ENCODE measurements at regions not wholly inside any gene's neighbourhood (a gene's known extent, or its start where the extent isn't known, plus 50 kb on each side); places are given as distances from the start of the nearest gene placed in this dataset.

DNA sequence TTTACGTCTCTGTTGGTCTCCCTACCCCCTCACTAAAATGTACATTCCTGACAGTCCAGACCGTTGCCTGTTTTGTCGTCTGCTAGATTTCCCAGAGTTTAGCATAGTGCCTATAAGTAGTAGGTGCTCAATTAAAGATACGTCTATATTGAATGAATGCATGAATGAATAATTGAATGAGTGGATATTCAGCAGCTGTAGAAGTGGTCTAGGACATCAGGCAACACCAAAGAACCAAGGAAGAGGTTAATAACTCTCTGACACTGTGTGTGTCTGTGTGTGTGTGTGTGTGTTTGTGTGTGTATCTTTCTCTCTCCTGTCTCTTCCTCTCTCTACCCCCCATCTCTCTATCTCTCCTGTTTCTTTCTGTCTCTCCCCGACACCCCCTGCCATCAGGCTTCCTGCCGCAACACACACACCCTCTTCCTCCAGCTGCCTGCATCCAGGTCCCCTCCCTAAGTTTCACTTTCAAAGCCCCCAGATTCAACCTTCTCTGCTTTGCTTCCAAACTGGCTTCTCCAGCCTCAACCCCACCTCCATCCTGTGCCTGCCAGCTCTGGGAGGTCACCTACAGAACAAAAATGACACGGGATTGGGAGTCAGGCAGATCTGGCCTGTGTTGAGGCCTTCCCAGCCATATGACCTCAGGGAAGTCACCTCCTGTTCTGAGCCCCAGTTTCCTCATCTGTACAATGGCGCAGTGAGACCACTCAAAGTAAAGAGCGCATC lies 119.9 kb upstream of the NCOR2 start:
- DNase-seq (ENCODE audit: low spot score) = no peak

DNA sequence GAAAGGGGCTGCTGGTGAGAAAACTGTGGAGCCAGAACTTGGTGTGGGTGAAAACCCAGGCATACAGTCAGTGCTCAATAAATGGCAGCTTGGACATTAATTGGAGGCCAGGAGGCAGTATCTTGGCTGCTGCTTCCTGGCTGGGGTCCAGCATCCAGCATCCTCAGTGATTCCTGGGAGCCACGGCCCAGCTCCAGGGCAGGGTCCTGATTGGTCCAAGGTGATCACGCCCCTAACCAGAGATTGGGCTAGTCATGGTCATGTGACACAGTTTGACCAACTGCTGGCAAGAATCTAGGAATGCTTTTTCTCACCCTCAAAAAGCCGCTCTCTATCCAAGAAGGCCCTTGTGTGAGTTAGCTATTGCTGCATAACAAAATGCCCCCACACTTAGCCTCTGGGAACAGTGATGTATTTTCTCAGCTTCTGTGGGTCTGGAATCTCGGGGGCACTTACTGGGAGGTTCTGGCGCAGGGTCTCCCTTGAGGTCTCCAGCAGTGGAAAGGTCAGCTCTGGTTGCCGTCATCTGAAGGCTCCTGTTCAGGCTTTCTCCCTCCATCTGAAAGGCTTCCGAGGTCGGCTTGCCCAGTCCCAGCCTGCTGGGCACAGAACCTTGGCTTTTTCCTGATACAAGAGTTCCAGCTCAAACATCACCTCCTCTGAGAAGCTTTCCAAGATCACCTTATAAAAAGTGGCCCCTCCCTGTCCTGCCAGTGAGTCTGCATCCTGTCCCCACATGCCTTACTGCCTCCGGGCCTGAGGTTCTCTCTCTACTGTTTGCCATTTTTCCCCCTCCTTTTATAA lies 119.2 kb upstream of the NCOR2 start:
- DNase-seq (ENCODE audit: low spot score) = peak; percentile 46

DNA sequence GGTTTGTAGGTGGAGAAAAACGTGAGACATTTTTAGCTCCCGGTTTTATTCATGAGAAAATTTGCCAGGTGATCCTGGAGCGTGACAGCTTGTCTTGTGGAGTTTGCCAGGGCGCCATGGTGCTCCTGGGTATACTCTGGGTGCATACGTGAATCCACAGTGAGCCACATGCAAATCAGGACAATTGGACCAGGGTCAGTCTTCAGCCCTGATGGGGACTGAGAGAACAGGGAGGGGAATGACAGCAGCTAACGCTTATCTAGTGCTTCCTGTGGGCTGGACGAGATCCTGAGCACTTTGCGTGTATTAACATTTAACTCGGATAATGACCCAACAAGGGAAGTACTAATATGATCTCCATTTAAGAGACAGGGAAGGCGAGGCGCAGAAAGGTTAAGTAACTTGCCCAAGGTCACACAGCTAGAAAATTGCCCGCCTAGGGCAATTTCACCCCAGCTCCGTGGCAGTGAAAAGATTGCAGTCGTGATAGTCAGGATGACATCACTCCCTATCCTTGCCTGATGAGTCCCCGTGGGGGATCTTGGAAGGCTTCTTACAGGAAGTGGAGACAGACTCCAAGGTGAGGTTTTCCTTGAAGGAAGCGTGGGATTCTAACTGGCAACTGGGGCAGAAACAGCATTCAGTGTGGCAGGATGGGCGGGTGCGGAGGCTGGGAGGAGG lies 118.4 kb upstream of the NCOR2 start:
- DNase-seq (ENCODE audit: low spot score) = peak; percentile 79

DNA sequence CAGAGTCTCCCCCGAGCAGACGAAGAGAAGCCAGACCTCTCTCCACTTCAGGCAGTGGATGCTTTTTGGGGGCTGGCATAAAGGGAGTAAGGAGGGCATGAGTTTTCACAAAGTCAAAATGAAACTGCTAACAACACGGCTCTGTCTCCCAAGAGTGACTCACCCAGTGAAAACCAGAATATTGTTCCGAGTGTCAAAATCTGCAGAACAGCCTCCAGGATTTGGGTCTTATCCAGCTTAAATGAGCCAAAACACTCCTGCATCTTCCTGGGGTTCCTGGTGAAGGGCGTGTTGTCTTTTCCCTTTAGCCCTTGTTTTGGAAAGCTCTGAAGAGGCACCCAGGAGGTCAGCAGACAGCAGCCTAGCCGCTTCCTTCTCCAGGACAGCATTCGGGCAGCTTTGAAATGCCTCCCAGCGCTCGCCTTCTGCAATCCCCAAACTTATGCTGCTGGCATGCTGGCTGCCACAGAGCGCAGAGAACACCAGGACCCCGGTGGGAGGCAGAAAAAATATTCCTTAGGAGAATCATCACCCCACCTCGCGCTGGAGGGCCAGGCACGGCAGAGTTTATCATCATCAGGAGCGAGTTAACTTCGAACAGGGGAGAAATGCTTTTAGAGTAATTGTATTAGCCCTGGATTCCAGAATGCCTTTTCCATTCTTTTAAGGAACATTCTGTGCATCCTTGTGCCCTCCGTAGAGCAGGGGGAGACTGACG lies 117.7 kb upstream of the NCOR2 start:
- peak; percentile 63 for DNase-seq (ENCODE audit: low spot score)

DNA sequence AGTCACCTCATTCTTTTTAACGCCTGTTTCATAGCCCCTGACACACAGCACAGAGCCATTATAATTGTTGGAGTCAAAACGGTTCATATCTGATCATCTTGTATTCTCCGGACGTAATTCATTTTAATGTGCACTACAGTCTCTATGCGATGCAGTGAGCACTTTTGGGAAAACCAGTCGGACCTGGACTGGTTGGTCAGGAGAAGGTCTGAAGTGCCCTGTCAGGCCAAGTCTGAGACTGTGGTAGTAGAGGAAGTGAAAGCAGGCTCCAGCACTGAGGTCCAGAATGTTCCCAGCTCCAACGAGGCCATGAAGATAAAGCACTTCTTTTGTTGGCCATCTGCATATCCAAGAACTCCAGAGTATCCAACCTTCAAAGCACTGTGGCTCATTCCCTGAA lies 117.1 kb upstream of the NCOR2 start:
- no peak for DNase-seq (ENCODE audit: low spot score)

DNA sequence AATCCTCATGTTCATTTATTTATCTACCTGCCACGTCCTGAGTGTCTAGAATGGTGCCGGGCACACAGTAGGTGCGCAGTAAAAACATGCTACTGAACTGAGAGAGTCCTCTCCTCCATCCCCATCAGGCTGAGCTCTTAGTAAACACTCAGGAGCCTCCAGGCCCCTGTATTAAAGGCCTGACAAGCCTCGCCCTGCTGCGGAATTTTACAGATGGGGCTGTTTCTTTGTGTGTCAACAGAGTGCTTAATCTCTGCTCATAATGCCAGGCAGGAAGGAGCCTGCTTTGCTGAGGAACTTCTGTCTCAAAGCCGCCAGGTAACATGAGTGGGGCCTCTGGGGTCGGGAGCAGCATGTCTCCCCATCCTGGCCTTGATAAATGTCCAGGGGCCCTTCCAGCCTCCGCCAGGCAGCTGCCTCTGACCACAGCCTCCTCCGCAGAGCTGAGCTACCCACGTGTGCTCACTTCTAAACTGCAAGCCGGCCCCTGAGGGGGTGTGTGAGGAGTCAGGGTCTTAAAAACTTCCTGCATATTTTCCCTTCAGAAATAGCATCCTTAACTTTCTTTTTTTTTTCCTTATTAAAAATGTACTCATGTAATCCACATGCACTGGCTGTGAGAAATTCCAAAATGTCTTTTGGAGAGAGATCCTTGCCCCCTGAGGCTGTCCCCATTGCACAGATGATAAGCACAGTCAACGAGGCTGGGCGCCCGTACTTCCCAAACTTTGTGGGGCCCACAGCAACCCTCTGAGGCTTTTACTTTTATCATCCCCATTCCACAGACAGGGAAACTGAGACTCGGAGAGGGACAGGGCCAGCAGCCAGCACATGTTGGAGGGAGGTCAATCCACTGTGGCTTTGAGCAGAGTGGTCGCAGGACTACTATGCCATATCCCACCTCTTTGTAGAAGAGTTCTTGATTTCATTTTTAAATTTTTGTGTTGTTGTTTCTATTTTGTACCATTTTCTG lies 116.0 kb upstream of the NCOR2 start:
- peak; percentile 54 for DNase-seq (ENCODE audit: low spot score)

DNA sequence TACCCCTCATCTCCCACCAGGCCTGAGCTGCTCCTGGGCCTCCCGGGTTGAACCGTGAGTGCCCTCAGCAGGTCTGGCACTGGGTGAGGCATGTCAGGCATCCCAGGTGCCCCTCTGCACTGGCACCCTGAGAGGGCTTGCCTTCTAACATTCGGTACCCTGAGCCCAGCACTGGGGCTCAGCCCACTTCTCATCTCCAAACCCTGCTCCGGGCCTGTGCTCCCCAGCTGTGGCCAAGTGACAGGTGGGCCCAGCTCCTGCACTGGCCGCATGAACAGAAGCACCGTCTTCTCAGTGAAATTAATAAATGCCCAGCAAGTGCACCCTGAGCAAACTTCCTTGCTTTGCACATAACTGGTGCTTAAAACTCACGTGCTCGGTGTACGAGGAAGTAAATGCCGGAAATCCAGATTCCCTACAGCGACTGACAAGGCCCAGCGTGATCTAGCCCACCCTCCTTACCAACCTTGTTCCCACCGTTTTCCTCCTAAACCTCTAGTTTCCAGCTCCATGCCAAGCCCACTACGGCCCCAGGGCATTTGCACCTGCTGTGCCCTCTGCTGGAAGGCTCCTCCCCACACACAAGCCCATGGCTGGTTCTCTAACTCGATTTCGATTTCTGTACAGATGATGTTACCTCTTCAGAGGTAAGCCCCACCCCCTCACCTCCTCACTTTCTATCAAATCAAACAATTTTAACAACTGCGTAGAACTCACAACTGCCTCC lies 115.2 kb upstream of the NCOR2 start:
- no peak for DNase-seq (ENCODE audit: low spot score)

DNA sequence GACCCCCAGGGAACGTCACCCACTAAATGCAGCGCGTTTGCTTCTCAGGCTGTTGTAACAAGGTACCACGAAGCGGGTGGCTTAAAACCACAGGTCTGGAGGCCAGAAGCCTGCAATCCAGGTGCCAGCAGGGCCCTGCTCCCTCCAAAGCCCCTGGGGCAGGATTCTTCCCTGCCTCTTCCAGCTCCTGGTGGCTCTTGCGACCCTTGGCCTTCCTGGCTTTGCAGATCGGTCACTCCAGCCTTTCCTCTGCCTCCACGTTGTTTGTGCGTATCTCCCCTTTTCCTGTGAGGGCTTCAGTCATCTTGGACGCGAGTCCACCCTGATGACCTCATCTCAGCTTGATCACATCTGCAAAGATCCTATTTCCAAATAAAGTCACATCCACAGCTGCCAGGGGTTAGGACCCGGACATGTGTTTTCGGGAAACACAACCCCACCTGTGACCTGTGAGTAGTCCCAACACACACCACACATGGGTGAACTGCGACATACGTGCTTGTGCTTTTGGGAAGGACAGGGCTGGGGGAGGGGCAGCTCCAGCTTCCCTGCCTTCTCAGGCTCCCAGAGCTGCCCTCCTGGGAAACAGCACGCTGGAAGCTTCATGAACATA lies 114.5 kb upstream of the NCOR2 start:
- peak; percentile 70 for DNase-seq (ENCODE audit: low spot score)

DNA sequence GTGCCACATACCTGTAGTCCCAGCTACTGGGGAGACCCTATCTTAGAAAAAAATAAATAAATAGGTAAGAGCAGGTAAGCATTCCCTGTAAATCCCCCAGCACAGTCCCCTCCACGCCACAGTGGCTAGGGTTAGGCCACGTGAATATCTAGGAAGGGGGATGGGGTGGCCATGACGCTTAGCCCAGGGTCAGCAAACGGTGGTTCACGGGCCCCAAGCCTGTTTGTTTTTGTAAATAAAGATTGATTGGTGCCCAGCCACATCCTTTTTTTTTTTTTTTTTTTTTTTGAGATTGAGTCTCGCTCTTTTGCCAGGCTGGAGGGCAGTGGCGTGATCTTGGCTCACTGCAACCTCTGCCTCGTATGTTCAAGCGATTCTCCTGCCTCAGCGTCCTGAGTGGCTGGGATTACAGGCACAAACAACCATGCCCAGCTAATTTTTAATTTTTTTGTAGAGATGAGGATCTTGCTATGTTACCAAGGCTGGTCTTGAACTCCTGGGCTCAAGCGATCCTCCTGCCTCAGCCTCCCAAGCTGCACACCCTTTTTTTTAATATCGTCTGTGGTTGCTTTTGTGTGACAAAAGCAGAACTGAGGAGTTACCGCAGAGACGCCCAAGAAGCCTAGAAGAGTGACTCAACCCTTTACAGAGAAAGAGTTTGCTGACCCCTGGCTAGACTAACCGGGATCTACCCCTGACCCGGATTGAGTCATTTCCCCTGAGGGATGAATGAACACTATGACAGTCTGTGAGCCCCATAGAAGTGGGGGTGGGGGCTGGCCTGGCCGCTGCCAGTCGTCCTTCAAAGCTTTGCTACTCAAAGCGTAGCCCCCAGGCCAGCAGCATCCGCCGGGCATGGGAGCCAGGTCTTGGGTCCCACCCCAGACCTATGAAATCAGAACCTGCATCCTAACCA lies 113.7 kb upstream of the NCOR2 start:
- DNase-seq (ENCODE audit: low spot score) = peak; percentile 99

DNA sequence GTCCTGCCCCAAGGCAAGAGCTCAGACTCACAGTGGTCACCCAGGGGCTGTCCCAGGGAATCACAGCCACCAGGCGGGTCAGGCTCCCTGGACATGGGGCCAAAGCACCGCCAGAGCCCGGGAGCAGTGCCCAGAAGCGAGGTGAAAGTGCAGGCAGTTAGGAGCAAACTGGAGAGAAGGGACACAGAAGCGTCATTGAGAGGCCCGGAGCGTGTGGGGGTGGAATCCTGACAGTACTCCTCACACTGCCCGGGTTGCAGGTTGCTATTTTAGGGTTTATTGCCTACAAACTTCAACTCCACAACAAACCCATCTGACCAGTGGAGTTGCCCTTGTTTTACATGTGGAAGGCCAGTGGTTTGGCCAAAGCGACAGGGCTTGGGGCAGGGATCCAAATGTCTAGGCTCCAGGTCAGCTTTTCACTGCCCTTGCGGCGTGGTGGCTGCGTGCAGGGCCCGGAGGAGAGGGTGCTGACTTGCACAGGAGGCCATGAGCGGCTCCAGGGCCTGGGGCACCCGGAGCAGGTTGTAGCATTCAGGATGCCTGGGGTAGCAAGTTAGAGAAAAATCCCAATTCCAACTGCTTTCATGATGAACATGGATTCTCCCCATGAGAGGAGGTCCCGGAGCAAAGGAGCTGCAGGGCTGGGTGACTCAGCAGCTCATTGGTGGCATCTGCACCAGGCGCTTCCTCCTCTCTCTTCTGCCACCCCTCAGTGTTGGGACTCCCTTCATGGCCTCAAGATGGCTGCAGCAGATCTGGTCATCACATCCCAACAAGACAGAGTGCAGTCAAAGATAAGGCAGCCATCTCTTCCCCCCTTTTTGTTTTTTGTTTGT lies 112.3 kb upstream of the NCOR2 start:
- DNase-seq (ENCODE audit: low spot score) = peak; percentile 54

DNA sequence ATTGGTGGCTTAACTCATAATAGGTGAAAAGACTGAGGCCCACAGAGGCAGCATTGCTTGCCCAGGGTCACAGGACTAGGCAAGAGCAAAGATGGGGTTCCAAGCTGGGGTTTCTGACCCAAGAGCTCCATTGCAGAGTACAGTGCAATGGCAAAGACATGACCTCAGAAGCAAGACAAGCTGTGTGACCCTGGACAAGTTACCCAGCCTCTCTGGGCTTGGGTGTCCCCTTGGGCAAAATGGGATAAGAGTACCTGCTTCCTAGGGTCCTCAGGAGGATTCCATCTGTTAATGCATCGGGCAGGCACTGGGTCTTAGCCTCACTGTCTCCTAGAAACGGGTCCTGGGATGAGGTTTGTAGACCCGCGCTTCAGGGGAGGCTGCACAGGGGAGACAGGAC lies 111.6 kb upstream of the NCOR2 start:
- no peak for DNase-seq (ENCODE audit: low spot score)

DNA sequence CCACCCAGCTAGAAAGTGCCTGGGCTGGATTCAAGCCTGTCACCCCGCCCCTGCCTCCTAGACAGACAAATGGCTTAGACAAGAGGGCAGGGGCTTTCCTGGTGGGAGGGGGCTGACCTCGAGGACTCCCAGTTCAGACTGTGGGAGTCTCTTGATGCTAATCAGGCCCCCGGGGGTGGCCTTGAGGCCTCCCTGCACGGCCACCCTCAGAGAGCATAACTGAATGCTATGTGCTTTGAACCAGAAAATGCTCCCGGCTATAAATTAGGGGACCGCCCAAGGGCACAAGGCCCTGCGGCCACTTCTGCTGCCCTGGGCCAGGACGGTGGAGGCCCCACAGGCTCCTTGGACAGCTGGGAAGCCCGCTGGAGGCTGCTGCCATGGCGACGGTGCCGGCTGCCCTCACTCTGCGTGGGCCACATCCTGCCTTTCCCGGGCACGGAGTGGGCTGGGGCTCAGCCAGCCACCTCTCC lies 111.0 kb upstream of the NCOR2 start:
- peak; percentile 45 for DNase-seq (ENCODE audit: low spot score)

DNA sequence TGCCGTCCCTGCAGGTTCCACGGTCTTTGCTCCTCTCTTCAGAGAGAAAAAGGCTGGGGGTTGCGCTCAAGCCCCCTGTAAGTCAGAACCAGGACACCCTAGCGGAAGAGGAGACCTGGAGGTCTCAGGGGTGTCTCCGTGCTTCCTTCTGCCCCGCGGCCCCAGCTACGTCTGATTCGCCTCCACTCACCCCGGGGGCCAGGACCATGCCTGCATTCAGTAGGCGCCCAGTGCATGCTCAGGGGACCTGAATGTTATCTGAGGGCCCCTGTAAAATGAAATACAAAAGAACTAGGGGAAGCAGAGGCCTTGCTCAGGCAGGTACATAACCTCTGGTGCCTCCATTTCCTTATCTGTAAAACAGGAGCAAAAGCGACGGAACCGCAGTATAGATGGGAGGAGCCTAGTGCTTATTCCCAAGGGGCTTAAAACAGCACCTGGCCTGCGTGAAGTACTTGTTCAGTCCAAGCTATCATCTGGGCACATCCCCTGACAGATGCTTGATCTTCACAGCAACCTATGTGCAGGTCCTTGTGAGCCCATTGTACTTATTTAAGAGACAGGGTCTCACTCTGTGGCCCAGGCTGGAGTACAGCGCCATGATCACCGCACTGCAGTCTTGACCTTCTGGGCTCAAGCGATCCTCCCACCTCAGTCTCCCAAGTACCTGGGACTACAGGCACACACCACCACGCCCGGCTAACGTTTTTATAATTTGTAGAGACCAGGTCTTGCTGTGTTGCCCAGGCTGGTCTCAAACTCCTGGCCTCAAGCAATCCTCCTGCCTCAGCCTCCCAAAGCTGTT lies 110.3 kb upstream of the NCOR2 start:
- DNase-seq (ENCODE audit: low spot score) = no peak

DNA sequence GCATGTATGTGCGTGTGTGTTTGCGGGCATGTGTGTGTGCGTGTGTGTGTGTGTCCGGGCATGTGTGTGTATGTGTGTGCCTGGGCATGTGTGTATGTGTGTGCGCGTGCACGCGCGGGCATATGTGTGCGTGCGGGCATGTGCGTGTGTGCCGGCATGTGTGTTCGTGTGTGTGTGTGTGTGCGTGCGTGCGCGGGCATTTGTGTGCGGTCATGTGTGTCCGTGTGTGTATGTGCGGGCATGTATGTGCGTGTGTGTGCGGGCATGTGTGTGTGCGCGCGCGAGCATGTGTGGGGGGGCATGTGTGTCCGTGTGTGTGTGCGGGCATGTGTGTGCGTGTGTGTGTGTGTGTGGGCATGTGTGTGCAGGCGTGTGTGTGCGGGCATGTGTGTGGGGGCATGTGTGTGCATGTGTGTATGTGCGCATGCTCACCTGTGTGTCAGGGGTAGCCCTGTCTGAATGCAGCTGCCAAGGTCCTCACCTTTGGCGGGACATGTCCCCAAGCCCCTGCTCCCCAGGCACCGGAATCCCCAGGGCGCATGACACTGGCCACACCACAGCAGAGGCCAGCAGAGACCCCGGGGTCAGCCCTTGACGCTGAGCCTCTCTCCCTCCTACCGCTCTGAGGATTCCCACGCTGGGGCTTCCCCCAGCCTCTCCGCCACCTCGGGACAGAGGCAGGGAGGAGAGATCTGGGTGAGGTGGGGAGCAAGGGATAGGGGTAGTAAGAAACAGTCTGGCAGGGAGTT lies 109.5 kb upstream of the NCOR2 start:
- no peak for DNase-seq (ENCODE audit: low spot score)

DNA sequence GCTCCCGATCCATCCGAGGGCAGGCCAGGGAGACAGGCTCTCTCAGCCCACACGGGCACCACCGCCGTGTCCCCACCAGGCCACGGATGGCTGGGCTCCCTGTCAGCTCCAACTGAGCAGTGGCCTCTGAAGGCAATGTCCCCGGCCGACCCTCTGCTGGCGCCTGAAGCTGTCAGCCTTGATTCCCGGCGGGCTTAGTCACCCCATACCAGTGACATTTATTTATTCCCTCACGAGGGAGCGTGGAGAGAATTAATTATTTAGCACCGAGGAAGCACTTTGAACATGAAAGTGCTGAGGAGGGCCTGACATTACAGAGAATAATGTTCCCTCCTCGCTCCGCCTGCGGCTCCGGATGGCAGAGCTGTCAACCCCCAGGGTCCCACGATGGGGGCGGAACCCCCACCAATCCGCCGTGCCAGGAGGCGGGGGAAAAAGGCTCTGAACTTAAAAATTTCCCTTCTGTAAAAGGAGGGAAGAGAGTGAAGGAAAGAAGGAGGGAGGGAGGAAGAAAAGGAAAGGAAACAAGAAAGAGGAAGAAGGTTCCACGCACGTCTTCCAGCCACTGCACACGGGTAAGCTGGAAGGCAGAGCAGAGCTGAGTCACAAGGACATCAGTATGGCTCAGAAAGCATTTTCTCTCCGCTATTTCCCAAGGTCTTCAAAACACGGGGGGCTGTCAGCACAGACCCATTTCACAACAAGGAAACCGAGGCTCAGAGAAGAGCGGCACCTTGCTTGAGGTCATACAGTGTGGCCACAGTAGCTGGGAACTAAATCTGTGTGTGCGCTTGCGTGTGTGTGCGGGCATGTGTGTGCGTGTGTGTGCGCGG lies 108.7 kb upstream of the NCOR2 start:
- peak; percentile 58 for DNase-seq (ENCODE audit: low spot score)
